HG03025 (cell line): ENCODE measurements at regions not wholly inside any gene's neighbourhood (a gene's known extent, or its start where the extent isn't known, plus 50 kb on each side); places are given as distances from the start of the nearest gene placed in this dataset.
"Not testable (repeated sequence)": the region's sequence is repeated elsewhere in the genome, so short reads cannot be mapped to it uniquely, and the experiment has no call there.

Experiments
- ATAC-seq: cut with Tn5 transposase; IDR thresholded peaks from one replicate; pipeline ENCODE4 v1.9.1; 2021; ENCODE audit warnings: mild to moderate bottlenecking, moderate library complexity; ENCODE audit not compliant: unreplicated experiment, low FRiP score

- ATAC-seq: no peak
Observed at GRCh38 chr10:124249196-124249595, 155.8 kb upstream of the CHST15 start.

- ATAC-seq: no peak
Observed at GRCh38 chr10:124248056-124249045, 155.0 kb upstream of the CHST15 start.

DNA sequence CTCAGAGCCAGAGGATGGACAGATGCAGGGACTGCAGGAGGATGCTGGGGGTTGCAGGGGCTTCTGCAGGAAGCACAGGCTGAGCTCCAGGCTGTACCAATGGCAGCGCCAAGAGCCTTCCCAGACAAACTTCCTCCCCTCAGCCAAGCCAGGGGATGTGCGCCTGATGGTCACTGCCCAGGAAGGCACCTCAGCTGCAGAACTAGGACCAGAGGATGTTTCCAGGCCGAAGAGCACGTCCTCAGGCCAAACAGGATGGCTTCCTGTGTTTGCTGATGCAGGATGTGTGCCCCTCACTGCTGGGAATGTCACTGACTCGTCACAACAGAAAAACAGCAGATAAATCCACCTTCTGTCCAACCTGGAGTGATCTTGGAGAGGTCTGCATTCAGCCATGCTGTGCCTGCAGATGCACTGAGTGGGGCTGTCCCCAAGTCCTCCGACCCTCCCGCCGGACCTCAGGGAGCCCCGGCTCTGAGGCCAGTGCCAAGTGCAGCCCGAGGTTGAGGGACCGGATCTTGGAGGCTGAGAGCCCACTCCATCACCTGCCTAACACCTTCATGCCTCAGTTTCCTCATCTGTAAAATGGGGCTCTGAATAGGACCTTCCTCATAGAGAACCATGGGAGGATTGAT is 152.5 kb upstream of the CHST15 start:
- no peak for ATAC-seq

DNA sequence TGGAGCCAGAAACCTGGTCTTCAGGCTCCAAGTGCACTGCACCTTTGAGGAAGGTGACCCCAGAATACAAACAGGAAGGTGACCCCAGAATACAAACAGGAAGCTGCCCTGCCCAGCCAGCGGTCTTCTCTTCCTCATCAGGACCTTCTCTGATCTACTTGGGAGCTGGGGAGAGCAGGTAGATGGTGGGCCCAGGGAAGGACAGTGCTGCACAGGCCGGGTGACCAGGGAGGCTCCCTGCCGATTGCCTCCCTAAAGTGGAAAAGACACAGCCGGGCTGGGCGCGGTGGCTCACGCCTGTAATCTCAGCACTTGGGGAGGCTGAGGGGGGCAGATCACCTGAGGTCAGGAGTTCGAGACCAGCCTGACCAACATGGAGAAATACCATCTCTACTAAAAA is 151.8 kb upstream of the CHST15 start:
- no peak for ATAC-seq

DNA sequence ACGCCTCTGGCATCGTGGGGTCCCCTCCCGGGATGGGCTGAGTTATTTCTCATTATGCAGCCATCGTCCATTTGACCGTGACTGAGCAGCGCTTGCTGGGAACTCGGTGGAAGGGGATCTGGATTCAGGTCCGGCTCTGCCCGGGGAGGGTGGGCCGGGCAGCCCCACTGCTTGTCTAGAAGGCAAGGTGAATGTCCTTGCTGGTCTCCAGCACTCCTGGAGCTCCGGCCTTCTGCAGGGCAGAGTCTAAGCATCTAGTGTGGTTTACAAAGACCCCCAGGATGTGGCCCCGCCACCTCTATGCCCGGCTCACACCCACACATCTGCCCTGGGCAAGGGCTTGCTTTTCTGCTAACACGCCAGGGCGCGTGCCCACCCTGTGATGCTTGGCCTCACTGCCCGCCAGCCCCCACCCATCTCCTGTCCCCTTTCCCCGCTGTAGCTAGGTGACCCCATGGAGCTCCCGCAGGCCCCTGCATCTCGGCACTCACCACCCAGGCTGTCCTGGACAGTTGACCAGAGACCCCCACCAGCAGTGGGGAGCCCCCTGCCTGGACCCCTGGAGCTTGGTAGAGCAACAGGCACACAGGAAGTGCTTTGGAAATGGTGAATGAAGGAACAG is 151.0 kb upstream of the CHST15 start:
- ATAC-seq: no peak

GRCh38 chr10:124243702-124244121 is 150.3 kb upstream of the CHST15 start:
- ATAC-seq: no peak

DNA sequence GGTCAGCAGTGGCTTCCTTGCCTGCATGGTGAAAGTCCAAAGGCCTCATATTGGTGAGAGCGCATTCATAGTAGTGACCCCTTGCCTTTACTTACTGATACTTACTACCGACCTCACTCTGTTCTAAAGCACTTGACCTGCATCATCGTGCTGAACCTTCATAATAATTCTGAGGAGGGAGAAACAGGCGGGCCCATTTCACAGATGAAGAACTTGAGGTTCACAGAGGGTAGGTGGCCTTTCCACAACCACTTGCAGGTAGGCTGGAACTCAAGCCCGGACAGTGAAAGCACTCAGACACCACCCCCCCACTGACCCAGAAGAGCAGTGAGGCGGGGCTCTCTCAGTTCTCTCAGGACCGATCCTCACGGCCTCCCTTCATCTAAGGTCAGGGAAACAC is 149.4 kb upstream of the CHST15 start:
- no peak for ATAC-seq

DNA sequence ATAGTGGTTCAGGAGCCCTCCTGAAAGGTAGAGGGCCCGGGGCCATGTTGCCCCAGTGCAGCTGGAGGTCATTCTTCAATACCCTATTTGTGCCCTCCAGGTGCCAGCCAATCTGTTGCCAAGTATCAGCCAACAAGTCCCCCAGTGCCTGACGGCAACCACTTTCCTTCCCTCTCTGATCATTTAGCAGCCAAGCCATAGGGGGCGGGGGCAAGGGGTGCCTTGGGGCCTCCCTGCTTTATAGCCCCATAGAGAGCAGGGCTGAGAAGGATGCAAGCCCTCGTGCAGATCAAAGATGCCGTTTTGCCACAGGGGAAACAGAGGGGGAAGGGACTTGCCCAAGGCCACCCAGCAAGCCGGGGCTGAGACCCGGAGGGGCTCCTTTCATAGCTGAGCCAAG is 149.0 kb upstream of the CHST15 start:
- ATAC-seq: no peak

DNA sequence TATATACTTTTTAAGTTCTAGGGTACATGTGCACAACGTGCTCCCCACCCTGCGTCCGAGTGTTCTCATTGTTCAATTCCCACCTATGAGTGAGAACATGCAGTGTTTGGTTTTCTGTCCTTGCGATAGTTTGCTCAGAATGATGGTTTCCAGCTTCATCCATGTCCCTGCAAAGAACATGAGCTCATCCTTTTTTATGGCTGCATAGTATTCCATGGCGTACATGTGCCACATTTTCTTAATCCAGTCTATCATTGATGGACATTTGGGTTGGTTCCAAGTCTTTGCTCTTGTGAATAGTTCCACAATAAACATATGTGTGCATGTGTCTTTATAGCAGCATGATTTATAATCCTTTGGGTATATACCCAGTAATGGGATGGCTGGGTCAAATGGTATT is 148.1 kb upstream of the CHST15 start:
- ATAC-seq: not testable (repeated sequence)

- ATAC-seq: no peak
Observed at GRCh38 chr10:124240839-124241291, 147.5 kb upstream of the CHST15 start.

DNA sequence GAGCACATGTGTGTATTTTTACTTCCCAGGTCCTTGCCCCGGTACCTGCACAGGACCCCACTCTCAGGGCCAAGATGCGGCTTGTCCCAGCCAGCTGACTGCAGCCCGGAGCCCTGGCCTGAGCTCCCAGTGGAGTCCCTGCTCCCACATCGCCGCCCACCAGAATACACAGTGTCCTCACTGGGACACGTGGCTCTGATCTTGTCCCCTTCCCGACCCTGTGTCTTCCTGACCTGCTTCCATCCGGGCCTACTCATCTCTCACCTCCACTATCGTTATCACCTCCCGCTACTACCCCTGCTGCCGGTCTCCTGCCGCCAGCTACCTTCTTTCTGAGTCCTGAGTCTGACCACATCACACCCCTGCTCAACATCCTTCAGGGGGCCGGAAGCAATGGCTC is 146.3 kb upstream of the CHST15 start:
- ATAC-seq: no peak

- no peak for ATAC-seq
Observed at GRCh38 chr10:124239134-124239533, 145.7 kb upstream of the CHST15 start.

GRCh38 chr10:124238367-124238766 is 145.0 kb upstream of the CHST15 start:
- no peak for ATAC-seq

DNA sequence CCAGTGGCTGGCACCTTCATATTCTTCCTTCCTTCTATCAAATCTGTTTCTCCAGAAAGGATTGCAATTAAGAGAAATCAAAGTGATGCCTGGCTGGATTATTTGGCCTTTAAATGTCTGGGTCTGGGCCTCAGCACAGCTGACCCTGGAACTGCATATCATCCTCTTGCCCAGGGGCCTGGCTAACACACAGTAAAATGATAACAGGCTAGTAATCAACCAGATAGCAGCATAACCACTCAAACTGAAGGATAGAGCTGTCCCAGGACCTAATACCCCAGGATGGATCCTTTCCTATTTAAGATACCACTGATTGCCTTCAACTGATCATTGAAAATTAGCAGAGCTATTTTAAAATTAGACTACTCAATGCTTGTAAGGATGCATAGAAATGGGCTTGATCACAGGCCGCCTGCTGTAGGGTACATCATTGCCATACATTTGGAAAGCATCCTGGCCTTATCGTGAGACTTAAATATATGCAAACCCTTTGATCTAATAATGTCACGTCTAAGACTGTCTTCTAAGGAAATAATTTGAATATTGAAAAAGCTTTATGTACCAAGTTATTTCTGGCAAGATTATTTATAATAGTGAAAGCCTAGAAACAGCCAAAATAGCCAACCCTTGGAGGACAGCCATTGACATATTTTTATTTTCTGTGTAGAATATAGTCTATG is 144.0 kb upstream of the CHST15 start:
- ATAC-seq: no peak

GRCh38 chr10:124236816-124237215 is 143.4 kb upstream of the CHST15 start:
- ATAC-seq: no peak

DNA sequence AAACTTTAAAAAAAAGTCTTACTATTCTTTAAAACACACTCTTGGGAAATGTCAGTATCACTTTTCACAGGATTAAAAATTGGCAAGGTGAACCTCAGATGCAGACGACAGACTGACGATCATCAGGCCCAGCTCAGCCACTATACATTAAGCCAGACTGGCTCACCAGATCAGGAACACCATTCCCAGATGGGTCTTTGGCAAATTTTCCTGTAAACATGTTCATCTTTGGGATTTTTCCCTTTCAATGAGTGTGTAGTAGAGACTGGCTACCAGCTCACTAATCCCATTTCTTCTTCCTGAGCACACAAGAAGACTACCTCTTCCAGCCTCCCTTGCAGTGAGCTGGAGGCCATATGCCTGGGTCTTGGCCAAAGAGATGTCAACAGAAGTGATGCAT is 142.7 kb upstream of the CHST15 start:
- no peak for ATAC-seq

DNA sequence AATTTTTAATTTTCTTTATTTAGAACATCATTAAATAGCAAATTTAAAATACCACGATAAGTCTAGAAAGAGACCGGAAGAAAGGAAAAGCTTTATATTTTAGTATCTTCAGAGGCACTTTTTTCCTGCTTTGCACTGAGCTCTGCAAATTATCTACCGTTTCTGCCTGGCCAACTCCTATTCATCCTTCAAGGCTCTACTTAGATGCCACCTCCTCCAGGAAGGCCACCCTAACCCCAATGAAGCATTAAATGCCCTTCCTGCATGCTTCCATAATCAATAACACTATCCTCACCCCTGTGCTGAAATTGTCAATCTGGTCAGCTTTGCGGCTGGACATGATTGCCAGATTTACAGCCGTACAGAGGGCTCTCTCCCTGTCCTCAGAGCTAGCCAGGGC is 141.8 kb upstream of the CHST15 start:
- ATAC-seq: no peak

DNA sequence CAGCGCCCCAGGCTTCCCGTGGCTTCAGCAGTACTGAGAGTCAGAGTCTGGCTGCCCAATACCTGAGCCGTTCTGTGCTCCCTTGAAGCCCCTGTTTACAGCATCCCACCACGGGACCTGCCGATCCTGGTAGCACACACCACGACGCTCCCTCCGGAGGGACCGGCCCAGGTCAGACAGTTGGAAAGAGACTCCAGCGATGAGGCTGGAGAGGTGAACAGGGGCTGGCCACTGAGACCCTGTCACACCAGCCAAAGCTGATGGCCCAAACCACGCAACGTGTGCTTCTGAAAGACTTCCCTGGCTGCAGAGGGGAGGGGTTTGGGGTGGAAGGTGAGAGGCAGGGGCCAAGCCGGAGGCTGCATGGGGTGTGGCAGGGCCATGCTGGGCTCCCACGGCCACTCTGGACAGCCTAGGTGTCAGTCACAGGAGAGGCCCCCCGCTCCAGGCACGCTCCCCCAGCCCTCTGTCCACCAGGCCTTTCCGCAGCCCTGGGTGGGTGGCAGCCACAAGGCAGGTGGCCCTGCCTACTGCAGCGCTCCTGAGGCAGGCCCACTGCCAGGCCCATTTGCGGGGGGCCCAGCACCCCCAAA is 140.2 kb upstream of the CHST15 start:
- ATAC-seq: no peak

DNA sequence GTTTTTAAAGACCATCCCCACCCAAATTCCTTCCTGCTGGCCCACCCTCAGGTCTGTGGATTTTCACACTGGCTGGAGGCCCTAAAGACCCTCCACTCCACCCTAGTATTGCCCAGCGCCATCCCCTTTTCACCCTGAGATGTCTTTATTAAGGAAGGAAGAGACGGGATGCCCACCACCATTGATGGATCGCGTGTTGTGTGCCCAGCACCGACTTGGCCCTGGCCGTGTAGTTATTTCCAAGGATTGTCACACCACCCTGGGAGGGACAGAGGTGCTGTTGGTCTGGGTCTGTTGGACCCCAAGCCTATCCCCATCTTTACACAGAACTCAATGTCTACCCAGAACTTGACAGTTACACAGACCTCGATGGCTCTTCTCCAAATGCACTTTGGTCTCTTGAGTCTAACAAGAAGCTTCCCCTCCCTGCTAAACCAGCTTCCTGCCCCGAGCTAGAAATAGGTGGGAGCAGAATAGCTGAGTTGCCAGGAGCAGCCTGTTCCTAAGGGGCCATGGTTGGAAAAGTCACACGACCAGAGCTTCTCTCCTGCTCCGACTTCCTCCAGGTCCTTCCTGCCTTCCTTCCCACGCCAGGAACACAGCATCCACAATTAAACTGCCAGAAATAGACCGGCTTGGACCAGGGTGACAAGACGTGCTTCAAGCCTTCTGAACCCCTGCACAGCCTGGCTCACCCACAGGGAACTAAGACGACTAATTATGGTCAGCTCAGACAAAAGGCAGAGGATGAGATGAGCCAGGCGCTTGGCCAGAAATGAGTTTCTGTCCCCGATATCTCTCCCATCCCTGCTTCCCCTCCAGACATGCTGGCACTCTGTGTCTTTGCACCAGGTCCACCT is 139.5 kb upstream of the CHST15 start:
- no peak for ATAC-seq
